Endothelial cell of umbilical vein (primary cell): ENCODE measurements at regions not wholly inside any gene's neighbourhood (a gene's known extent, or its start where the extent isn't known, plus 50 kb on each side); places are given as distances from the start of the nearest gene placed in this dataset.

Experiments
- BruUV-seq: library from RNA; stranded (reverse); fragments of 400-500 nt; replicated peaks from 2 replicates; lab custom pipeline; 2021; lab: Mats Ljungman, UMichigan
- CTCF ChIA-PET: fragments of 300-600, 350-600 bp; sonication (Branson Sonifier 250); formaldehyde crosslinking; loops from one replicate; lab custom pipeline; 2021; ENCODE audit warnings: antibody characterized with exemption, inconsistent platforms; lab: Charles Lee
- POLR2A ChIA-PET: fragments of 300-600, 350-600 bp; sonication (Branson Sonifier 250); formaldehyde crosslinking; loops from one replicate; lab custom pipeline; 2021; ENCODE audit warnings: antibody characterized with exemption, inconsistent platforms; lab: Charles Lee
- DNase-seq: peaks from one replicate; pipeline ENCODE4 v3.0.0-alpha.2; 2011; ENCODE audit warnings: low read depth, low spot score
- FAIRE-seq: peaks from 2 replicates; lab custom pipeline; 2011; peaks lifted over from hg19 to GRCh38; lab: Jason Lieb, UNC
- H2AFZ ChIP-seq: 2 replicates; pipeline ENCODE4 v1.6.0; 2012; ENCODE audit warnings: low read depth, low read length, control low read depth, inconsistent platforms
- H3K27ac ChIP-seq: 2 replicates; pipeline ENCODE4 v1.5.1; 2011; ENCODE audit warnings: low read depth, mild to moderate bottlenecking, control low read depth, low read length, moderate library complexity; ENCODE audit not compliant: insufficient read depth
- H3K27me3 ChIP-seq, 2 experiments: 2 replicates each; pipeline versions ENCODE4 v1.6.0 to v1.6.1; 2011; ENCODE audit warnings: low read length in 2 of 2, mixed read lengths in 1 of 2; ENCODE audit not compliant: control insufficient read depth in 2 of 2, insufficient read depth in 2 of 2
- H3K36me3 ChIP-seq, 2 experiments: 2 replicates in 1 of 2; 3 replicates in 1 of 2; pipeline ENCODE4 v1.5.1; 2011; ENCODE audit warnings: low read length in 2 of 2, mild to moderate bottlenecking in 1 of 2, moderate library complexity in 1 of 2; ENCODE audit not compliant: control insufficient read depth in 2 of 2, insufficient read depth in 2 of 2; ENCODE audit errors: extremely low read depth in 1 of 2
- H3K4me1 ChIP-seq: 3 replicates; pipeline ENCODE4 v1.5.1; 2011; ENCODE audit warnings: mild to moderate bottlenecking, low read length; ENCODE audit not compliant: control insufficient read depth, insufficient read depth; ENCODE audit errors: extremely low read depth
- H3K4me2 ChIP-seq: 2 replicates; pipeline ENCODE4 v1.6.1; 2011; ENCODE audit warnings: low read length, control low read depth, mixed read lengths; ENCODE audit not compliant: insufficient read depth
- H3K4me3 ChIP-seq, 3 experiments: fragments of 200-600 bp in 1 of 3; sonication (generic), shearing (Covaris generic) in 1 of 3; replicated peaks in 1 of 3; 2 replicates each; pipeline ENCODE4 v1.5.1; 2011 to 2016; ENCODE audit warnings: control low read depth in 3 of 3, low read length in 3 of 3, mild to moderate bottlenecking in 2 of 3, inconsistent platforms in 1 of 3, low read depth in 1 of 3, moderate library complexity in 1 of 3; ENCODE audit not compliant: insufficient read depth in 1 of 3
- H3K79me2 ChIP-seq: 2 replicates; pipeline ENCODE4 v1.6.0; 2012; ENCODE audit warnings: low read length, inconsistent platforms; ENCODE audit not compliant: control insufficient read depth, insufficient read depth
- H3K9ac ChIP-seq: replicated peaks from 2 replicates; pipeline ENCODE3; 2011; ENCODE audit warnings: low read length, control low read depth; ENCODE audit not compliant: insufficient read depth; ENCODE audit errors: extremely low read depth
- H3K9me1 ChIP-seq: replicated peaks from 3 replicates; pipeline ENCODE4 v1.6.0; 2011; ENCODE audit warnings: mild to moderate bottlenecking, low read length; ENCODE audit not compliant: control insufficient read depth, insufficient read depth; ENCODE audit errors: extremely low read depth
- H3K9me3 ChIP-seq: replicated peaks from 2 replicates; pipeline ENCODE4 v1.5.1; 2012; ENCODE audit warnings: low read length, inconsistent platforms; ENCODE audit not compliant: control insufficient read depth, insufficient read depth
- H4K20me1 ChIP-seq: replicated peaks from 2 replicates; pipeline ENCODE3; 2011; ENCODE audit warnings: mild to moderate bottlenecking, low read length; ENCODE audit not compliant: control insufficient read depth, insufficient read depth; ENCODE audit errors: extremely low read depth
- EZH2 ChIP-seq: IDR thresholded peaks from 2 replicates; pipeline ENCODE4 v1.6.1; 2012; ENCODE audit warnings: borderline replicate concordance, low read depth, mild to moderate bottlenecking, moderate library complexity, low read length, inconsistent platforms; ENCODE audit not compliant: severe bottlenecking
- FOS ChIP-seq: IDR thresholded peaks from 2 replicates; pipeline ENCODE4 v1.6.1; 2011; ENCODE audit warnings: mild to moderate bottlenecking, low read length, moderate library complexity, borderline replicate concordance; ENCODE audit not compliant: insufficient read depth
- GATA2 ChIP-seq: IDR thresholded peaks from 2 replicates; pipeline ENCODE4 v1.7.0; 2011; ENCODE audit warnings: low read depth, mild to moderate bottlenecking, moderate library complexity, mixed read lengths, low read length; ENCODE audit not compliant: insufficient read length, insufficient read depth
- JUN ChIP-seq: IDR thresholded peaks from 2 replicates; pipeline ENCODE4 v1.6.1; 2011; ENCODE audit warnings: borderline replicate concordance, low read depth; ENCODE audit not compliant: insufficient read length, insufficient read depth
- MYC ChIP-seq: IDR thresholded peaks from one replicate; pipeline ENCODE4 v1.6.1; 2011; ENCODE audit warnings: mild to moderate bottlenecking, low read depth, low read length
- POLR2A ChIP-seq: IDR thresholded peaks from 2 replicates; pipeline ENCODE4 v1.6.1; 2012; ENCODE audit warnings: low read depth, mild to moderate bottlenecking, control low read depth, low read length
- POLR2AphosphoS5 ChIP-seq: IDR thresholded peaks from 2 replicates; pipeline ENCODE4 v1.6.1; 2012; ENCODE audit warnings: low read depth, mild to moderate bottlenecking, control low read depth, low read length, moderate library complexity; ENCODE audit not compliant: insufficient read depth
- dilution Hi-C: fragments of 300-500 bp; cut with MboI; formaldehyde crosslinking; loops from one replicate; pipeline ENCODE4 v1.15.0; 2019; ENCODE audit warnings: low sequenced_read_pairs; ENCODE audit not compliant: extremely low pct_ligation_motif_present
- intact Hi-C: fragments of 100-400 bp; cut with micrococcal nuclease; formaldehyde crosslinking; loops from one replicate; pipeline ENCODE4 v1.10.0; 2022
- TF ChIP-seq, protein P1 (sequence below), 2 donors: IDR thresholded peaks; 1 replicate in 1 of 2; 2 replicates in 1 of 2; pipeline ENCODE4 v1.5.1; 2011; ENCODE audit warnings: low read length in 2 of 2, mild to moderate bottlenecking in 2 of 2, moderate library complexity in 2 of 2, control low read depth in 1 of 2, inconsistent platforms in 1 of 2, low read depth in 1 of 2; ENCODE audit not compliant: insufficient read depth in 1 of 2; ENCODE audit errors: extremely low read depth in 1 of 2
- TF ChIP-seq, protein P2 (sequence below): IDR thresholded peaks from 2 replicates; pipeline ENCODE4 v1.6.1; 2011; ENCODE audit not compliant: insufficient read depth, insufficient read length

DNA sequence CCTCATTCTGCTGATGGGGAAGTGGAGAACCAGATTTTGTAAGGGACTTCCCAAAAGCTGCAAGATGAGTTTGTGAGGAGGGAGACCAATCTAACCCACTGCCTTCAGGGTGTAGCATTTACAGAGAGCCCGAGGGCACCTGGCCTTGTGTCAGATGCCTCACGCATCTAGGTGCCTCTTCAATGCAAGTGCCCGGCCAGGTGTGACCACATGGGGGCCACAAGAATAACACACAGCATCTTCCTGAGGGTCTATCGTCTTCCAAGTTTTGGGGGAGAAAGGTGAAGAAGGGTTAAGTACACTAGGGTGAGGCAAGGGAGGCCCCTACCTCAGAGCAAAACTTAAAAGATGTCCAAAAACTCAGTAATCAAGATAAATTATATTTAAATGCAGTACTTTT, 401.7 kb upstream of the CDH5 start:
- Histone ChIP-seq H2AFZ (no peak overlapping the region), H3K9ac (no peak overlapping the region), H3K4me2 (no peak overlapping the region), H4K20me1 (no peaks in the 10 kb centered on the region), H3K4me1 (no peaks in the 10 kb centered on the region), H3K27ac (no peak overlapping the region), H3K27me3 (no peaks in the 10 kb centered on the region), H3K79me2 (no peaks in the 10 kb centered on the region), H3K9me3 (peaks cover 2% of the 10 kb centered on the region), H3K36me3 (no peaks in the 10 kb centered on the region), H3K4me3 (no peak overlapping the region), H3K9me1 (no peaks in the 10 kb centered on the region)
- no peak for TF ChIP-seq POLR2A
- TF ChIP-seq EZH2, result no peak
- no peak for TF ChIP-seq MYC
- TF ChIP-seq JUN, result no peak
- no peak for TF ChIP-seq GATA2
- TF ChIP-seq POLR2AphosphoS5, result no peak
- TF ChIP-seq, protein P1, sequence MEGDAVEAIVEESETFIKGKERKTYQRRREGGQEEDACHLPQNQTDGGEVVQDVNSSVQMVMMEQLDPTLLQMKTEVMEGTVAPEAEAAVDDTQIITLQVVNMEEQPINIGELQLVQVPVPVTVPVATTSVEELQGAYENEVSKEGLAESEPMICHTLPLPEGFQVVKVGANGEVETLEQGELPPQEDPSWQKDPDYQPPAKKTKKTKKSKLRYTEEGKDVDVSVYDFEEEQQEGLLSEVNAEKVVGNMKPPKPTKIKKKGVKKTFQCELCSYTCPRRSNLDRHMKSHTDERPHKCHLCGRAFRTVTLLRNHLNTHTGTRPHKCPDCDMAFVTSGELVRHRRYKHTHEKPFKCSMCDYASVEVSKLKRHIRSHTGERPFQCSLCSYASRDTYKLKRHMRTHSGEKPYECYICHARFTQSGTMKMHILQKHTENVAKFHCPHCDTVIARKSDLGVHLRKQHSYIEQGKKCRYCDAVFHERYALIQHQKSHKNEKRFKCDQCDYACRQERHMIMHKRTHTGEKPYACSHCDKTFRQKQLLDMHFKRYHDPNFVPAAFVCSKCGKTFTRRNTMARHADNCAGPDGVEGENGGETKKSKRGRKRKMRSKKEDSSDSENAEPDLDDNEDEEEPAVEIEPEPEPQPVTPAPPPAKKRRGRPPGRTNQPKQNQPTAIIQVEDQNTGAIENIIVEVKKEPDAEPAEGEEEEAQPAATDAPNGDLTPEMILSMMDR (IDR thresholded peaks at IDR 0.05; ENCODE audit: extremely low read depth in 1 of 2, insufficient read depth in 1 of 2, low read depth in 1 of 2, low read length in 2 of 2), result no peak
- TF ChIP-seq, protein P2, sequence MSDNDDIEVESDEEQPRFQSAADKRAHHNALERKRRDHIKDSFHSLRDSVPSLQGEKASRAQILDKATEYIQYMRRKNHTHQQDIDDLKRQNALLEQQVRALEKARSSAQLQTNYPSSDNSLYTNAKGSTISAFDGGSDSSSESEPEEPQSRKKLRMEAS, result no peak
- TF ChIP-seq FOS, result no peak
- ChIA-PET CTCF (no interaction called here), POLR2A (no interaction called here)
- dilution Hi-C loops, result no loop called here
- DNase-seq (no peak), FAIRE-seq (no peak)
- intact Hi-C loops, result no loop called here
- BruUV-seq, result no TSS peak
